Aorta (tissue), 5 donors: ENCODE measurements at regions not wholly inside any gene's neighbourhood (a gene's known extent, or its start where the extent isn't known, plus 50 kb on each side); places are given as distances from the start of the nearest gene placed in this dataset.

ENCODE experiments used
- ATAC-seq: fragments of 200-7000 bp; cut with Tn5 transposase; one replicate; pipeline ENCODE4 v1.9.1; 2022; ENCODE audit warnings: moderate library complexity; ENCODE audit not compliant: low FRiP score
- DNase-seq, 2 donors: peaks; one replicate each; pipeline ENCODE4 v3.0.0-alpha.2; 2020
- H3K27ac ChIP-seq, 2 donors: one replicate each; pipeline ENCODE4 v1.5.1; 2013; ENCODE audit warnings: low read length in 2 of 2, mild to moderate bottlenecking in 2 of 2, moderate library complexity in 2 of 2, control low read depth in 1 of 2, inconsistent platforms in 1 of 2, low read depth in 1 of 2
- H3K27me3 ChIP-seq, 2 donors: one replicate each; pipeline ENCODE4 v1.6.1; 2013; ENCODE audit warnings: control low read depth in 1 of 2, low read length in 1 of 2, mild to moderate bottlenecking in 1 of 2, moderate library complexity in 1 of 2; ENCODE audit not compliant: insufficient read depth in 2 of 2, control insufficient read depth in 1 of 2
- H3K36me3 ChIP-seq, 2 donors: one replicate each; pipeline ENCODE4 v1.6.1; 2013; ENCODE audit warnings: control low read depth in 1 of 2, low read length in 1 of 2, mild to moderate bottlenecking in 1 of 2; ENCODE audit not compliant: insufficient read depth in 2 of 2, control insufficient read depth in 1 of 2
- H3K4me1 ChIP-seq, 2 donors: one replicate each; pipeline ENCODE4 v1.6.1; 2013; ENCODE audit warnings: low read length in 2 of 2, control low read depth in 1 of 2, mild to moderate bottlenecking in 1 of 2, moderate library complexity in 1 of 2; ENCODE audit not compliant: insufficient read depth in 2 of 2, control insufficient read depth in 1 of 2
- H3K4me3 ChIP-seq, 2 donors: one replicate each; pipeline ENCODE4 v1.5.1; 2013; ENCODE audit warnings: low read length in 2 of 2, control low read depth in 1 of 2, mild to moderate bottlenecking in 1 of 2
- H3K9me3 ChIP-seq: one replicate; pipeline ENCODE4 v1.6.1; 2013; ENCODE audit warnings: mild to moderate bottlenecking, low read length; ENCODE audit not compliant: control insufficient read depth
- WGBS, 2 donors: extraction: QIAGEN DNeasy Blood & Tissue Kit; methylation state at CpG; one replicate each; pipeline ENCODE4 v1.1.7; 2013; 5-methylcytosine and 5-hydroxymethylcytosine counted together
- intact Hi-C, 2 donors: fragments of 100-400 bp; cut with DNase I; formaldehyde crosslinking; loops; one replicate each; pipeline versions ENCODE4 v1.14.2 to v1.15.0; 2022
- donor health status: healthy with polysubstance abuse.
- donor health status: Bipolar disorder and iron deficiency.
- donor health status: DM: no; HTN: no; CAD: no.
- donor health status: DM: no; HTN: no; CAD: no.
- donor health status: DM: yes; HTN: yes; CAD: no.

- ATAC-seq (no peak), DNase-seq (no peak)
- no peaks in the 10 kb centered on the region for H3K27me3 ChIP-seq
- peaks cover 3% of the 10 kb centered on the region for H3K9me3 ChIP-seq
- WGBS, 2 donors = 0 to 8% methylated on average over 1 of the region's 1 CpG
- no peak overlapping the region for H3K4me3 ChIP-seq
- intact Hi-C loops = no loop called here
- no peaks in the 10 kb centered on the region for H3K36me3 ChIP-seq
- no peaks in the 10 kb centered on the region for H3K4me1 ChIP-seq
- H3K27ac ChIP-seq = no peak overlapping the region
Observed at GRCh38 chr6:40210628-40211056, 276.4 kb upstream of the MOCS1 start.

GRCh38 chr6:40205801-40206200, 271.5 kb upstream of the MOCS1 start:
- no peaks in the 10 kb centered on the region for H3K27me3 ChIP-seq
- peaks cover 3% of the 10 kb centered on the region for H3K9me3 ChIP-seq
- no peak overlapping the region for H3K4me3 ChIP-seq
- ATAC-seq (no peak), DNase-seq (no peak)
- 72 to 97% methylated on average over 3 of the region's 3 CpGs for WGBS, 2 donors
- no peak overlapping the region for H3K27ac ChIP-seq
- H3K4me1 ChIP-seq = no peaks in the 10 kb centered on the region
- intact Hi-C loops = no loop called here
- no peaks in the 10 kb centered on the region for H3K36me3 ChIP-seq

GRCh38 chr6:40205004-40205403, 270.7 kb upstream of the MOCS1 start:
- WGBS, 2 donors = 77 to 87% methylated on average over 1 of the region's 1 CpG
- Histone ChIP-seq H3K4me3 (no peak overlapping the region), H3K9me3 (peaks cover 3% of the 10 kb centered on the region), H3K4me1 (no peaks in the 10 kb centered on the region), H3K36me3 (no peaks in the 10 kb centered on the region), H3K27me3 (no peaks in the 10 kb centered on the region), H3K27ac (no peak overlapping the region)
- intact Hi-C loops = no loop called here
- ATAC-seq (no peak), DNase-seq (no peak)

GRCh38 chr6:40197371-40197770, 263.1 kb upstream of the MOCS1 start:
- intact Hi-C loops = no loop called here
- Histone ChIP-seq H3K4me1 (no peaks in the 10 kb centered on the region), H3K27me3 (no peaks in the 10 kb centered on the region), H3K9me3 (no peaks in the 10 kb centered on the region), H3K4me3 (no peak overlapping the region), H3K27ac (no peak overlapping the region), H3K36me3 (no peaks in the 10 kb centered on the region)
- DNase-seq = no peak
- WGBS, 2 donors = 80 to 97% methylated on average over 5 of the region's 5 CpGs
- ATAC-seq = no peak

- Histone ChIP-seq H3K4me3 (no peak overlapping the region), H3K9me3 (no peaks in the 10 kb centered on the region), H3K4me1 (no peaks in the 10 kb centered on the region), H3K27me3 (no peaks in the 10 kb centered on the region), H3K27ac (no peak overlapping the region), H3K36me3 (no peaks in the 10 kb centered on the region)
- WGBS, 2 donors = 74 to 77% methylated on average over 4 of the region's 4 CpGs
- no peak for ATAC-seq
- DNase-seq = no peak
- intact Hi-C loops = no loop called here
Observed at GRCh38 chr6:40196135-40196518, 261.9 kb upstream of the MOCS1 start.

- no peak overlapping the region for H3K4me3 ChIP-seq
- intact Hi-C loops = no loop called here
Observed at GRCh38 chr6:40195428-40196134, 261.3 kb upstream of the MOCS1 start.

GRCh38 chr6:40194447-40195170, 260.3 kb upstream of the MOCS1 start:
- Histone ChIP-seq H3K27me3 (no peaks in the 10 kb centered on the region), H3K4me3 (no peak overlapping the region), H3K9me3 (no peaks in the 10 kb centered on the region), H3K36me3 (no peaks in the 10 kb centered on the region), H3K4me1 (no peaks in the 10 kb centered on the region), H3K27ac (no peak overlapping the region)
- DNase-seq (no peak), ATAC-seq (no peak)
- WGBS, 2 donors = 88 to 91% methylated on average over 3 of the region's 3 CpGs
- intact Hi-C loops = no loop called here

More at GRCh38 chr6:40195428-40196134, 261.3 kb upstream of the MOCS1 start:
- DNase-seq (no peak), ATAC-seq (no peak)
- WGBS, 2 donors = 73 to 75% methylated on average over 11 of the region's 11 CpGs
- H3K4me1 ChIP-seq = no peaks in the 10 kb centered on the region
- no peaks in the 10 kb centered on the region for H3K27me3 ChIP-seq
- H3K27ac ChIP-seq = no peak overlapping the region
- no peaks in the 10 kb centered on the region for H3K36me3 ChIP-seq
- no peaks in the 10 kb centered on the region for H3K9me3 ChIP-seq

- H3K4me3 ChIP-seq = no peak overlapping the region
- H3K9me3 ChIP-seq = no peaks in the 10 kb centered on the region
- H3K27ac ChIP-seq = no peak overlapping the region
- H3K4me1 ChIP-seq = no peaks in the 10 kb centered on the region
- no peaks in the 10 kb centered on the region for H3K36me3 ChIP-seq
- no peak for DNase-seq
- 66 to 78% methylated on average over 4 of the region's 4 CpGs for WGBS, 2 donors
- intact Hi-C loops = no loop called here
- H3K27me3 ChIP-seq = no peaks in the 10 kb centered on the region
- no peak for ATAC-seq
Observed at GRCh38 chr6:40192516-40192915, 258.3 kb upstream of the MOCS1 start.

- H3K4me3 ChIP-seq = no peak overlapping the region
- 12 to 13% methylated on average over 1 of the region's 1 CpG for whole genome bisulfite sequencing, 2 donors
- no peaks in the 10 kb centered on the region for H3K4me1 ChIP-seq
- intact Hi-C loops = no loop called here
- no peak for DNase-seq
- no peak for ATAC-seq
- H3K27ac ChIP-seq = no peak overlapping the region
- peaks cover 5% of the 10 kb centered on the region for H3K9me3 ChIP-seq
- H3K27me3 ChIP-seq = no peaks in the 10 kb centered on the region
- no peaks in the 10 kb centered on the region for H3K36me3 ChIP-seq
Observed at GRCh38 chr6:40188931-40189330, 254.7 kb upstream of the MOCS1 start.
